GM21381 (cell line): ENCODE measurements at regions not wholly inside any gene's neighbourhood (a gene's known extent, or its start where the extent isn't known, plus 50 kb on each side); places are given as distances from the start of the nearest gene placed in this dataset.

ENCODE experiments used
- ATAC-seq: cut with Tn5 transposase; IDR thresholded peaks from one replicate; pipeline ENCODE4 v1.9.1; 2021; ENCODE audit warnings: mild to moderate bottlenecking, moderate library complexity; ENCODE audit not compliant: unreplicated experiment

GRCh38 chr9:17967731-17968130 lies 388.9 kb downstream of the SH3GL2 start:
- ATAC-seq = no peak

GRCh38 chr9:17969232-17969631 lies 390.4 kb downstream of the SH3GL2 start:
- ATAC-seq = no peak

- no peak for ATAC-seq
Measured at GRCh38 chr9:17970277-17970676, 391.4 kb downstream of the SH3GL2 start.

- no peak for ATAC-seq
Measured at GRCh38 chr9:17978773-17979172, 399.9 kb downstream of the SH3GL2 start.

GRCh38 chr9:17986595-17986994 lies 407.7 kb downstream of the SH3GL2 start:
- no peak for ATAC-seq

- no peak for ATAC-seq
Measured at GRCh38 chr9:17987189-17987588, 408.3 kb downstream of the SH3GL2 start.

- ATAC-seq = no peak
Measured at GRCh38 chr9:17988489-17988888, 409.6 kb downstream of the SH3GL2 start.

- ATAC-seq = no peak
Measured at GRCh38 chr9:17990602-17991001, 411.7 kb downstream of the SH3GL2 start.

GRCh38 chr9:17993024-17993423 lies 414.2 kb downstream of the SH3GL2 start:
- ATAC-seq = no peak

GRCh38 chr9:17994695-17995425 lies 416.0 kb downstream of the SH3GL2 start:
- no peak for ATAC-seq

GRCh38 chr9:17996728-17997127 lies 417.9 kb downstream of the SH3GL2 start:
- no peak for ATAC-seq

- no peak for ATAC-seq
Measured at GRCh38 chr9:18002718-18003438, 424.0 kb downstream of the SH3GL2 start.

GRCh38 chr9:18006591-18006990 lies 427.7 kb downstream of the SH3GL2 start:
- ATAC-seq = no peak

GRCh38 chr9:18007621-18008020 lies 428.8 kb downstream of the SH3GL2 start:
- ATAC-seq = no peak

GRCh38 chr9:18009902-18010301 lies 431.0 kb downstream of the SH3GL2 start:
- ATAC-seq = no peak

GRCh38 chr9:18010492-18010891 lies 431.6 kb downstream of the SH3GL2 start:
- no peak for ATAC-seq

GRCh38 chr9:18012170-18012569 lies 433.3 kb downstream of the SH3GL2 start:
- ATAC-seq = no peak

GRCh38 chr9:18014556-18014955 lies 435.7 kb downstream of the SH3GL2 start:
- ATAC-seq = no peak

GRCh38 chr9:18015116-18015515 lies 436.2 kb downstream of the SH3GL2 start:
- no peak for ATAC-seq

GRCh38 chr9:18017136-18017535 lies 438.3 kb downstream of the SH3GL2 start:
- no peak for ATAC-seq

GRCh38 chr9:18018221-18018620 lies 439.4 kb downstream of the SH3GL2 start:
- ATAC-seq = no peak

- no peak for ATAC-seq
Measured at GRCh38 chr9:18018661-18019060, 439.8 kb downstream of the SH3GL2 start.
